Stimulated activated CD4-positive, alpha-beta T cell treated with anti-CD3 and anti-CD28 coated beads, Interleukin-15, amount 100 ng/mL, for 24 hours (primary cell): ENCODE measurements at regions not wholly inside any gene's neighbourhood (a gene's known extent, or its start where the extent isn't known, plus 50 kb on each side); places are given as distances from the start of the nearest gene placed in this dataset.
"Not testable (repeated sequence)": the region's sequence is repeated elsewhere in the genome, so short reads cannot be mapped to it uniquely, and the experiment has no call there.

Experiments
- DNase-seq: peaks from one replicate; pipeline ENCODE4 v3.0.0-alpha.2; 2020

GRCh38 chr1:4227986-4228385 is 327.9 kb upstream of the C1orf174 start:
- DNase-seq: no peak

- no peak for DNase-seq
Observed at GRCh38 chr1:4253935-4254334, 353.9 kb upstream of the C1orf174 start.

- no peak for DNase-seq
Observed at GRCh38 chr1:4256351-4256750, 356.3 kb upstream of the C1orf174 start.

- not testable (repeated sequence) for DNase-seq
Observed at GRCh38 chr1:4258146-4258777, 358.2 kb upstream of the C1orf174 start.

- no peak for DNase-seq
Observed at GRCh38 chr1:4261327-4261726, 361.3 kb upstream of the C1orf174 start.

- no peak for DNase-seq
Observed at GRCh38 chr1:4262665-4263064, 362.6 kb upstream of the C1orf174 start.

GRCh38 chr1:4263699-4264098 is 363.6 kb upstream of the C1orf174 start:
- DNase-seq: no peak

GRCh38 chr1:4265836-4266235 is 365.8 kb upstream of the C1orf174 start:
- DNase-seq: no peak

GRCh38 chr1:4267381-4268261 is 367.5 kb upstream of the C1orf174 start:
- no peak for DNase-seq

GRCh38 chr1:4268262-4268888 is 368.3 kb upstream of the C1orf174 start:
- DNase-seq: no peak

GRCh38 chr1:4268889-4269284 is 368.8 kb upstream of the C1orf174 start:
- no peak for DNase-seq

- no peak for DNase-seq
Observed at GRCh38 chr1:4269330-4269729, 369.3 kb upstream of the C1orf174 start.

GRCh38 chr1:4269952-4270570 is 370.0 kb upstream of the C1orf174 start:
- DNase-seq: no peak

GRCh38 chr1:4270651-4271337 is 370.7 kb upstream of the C1orf174 start:
- DNase-seq: no peak

- no peak for DNase-seq
Observed at GRCh38 chr1:4271338-4271998, 371.4 kb upstream of the C1orf174 start.

- no peak for DNase-seq
Observed at GRCh38 chr1:4272568-4272967, 372.5 kb upstream of the C1orf174 start.

- DNase-seq: no peak
Observed at GRCh38 chr1:4273243-4273642, 373.2 kb upstream of the C1orf174 start.

GRCh38 chr1:4273747-4274146 is 373.7 kb upstream of the C1orf174 start:
- DNase-seq: no peak

GRCh38 chr1:4275083-4275482 is 375.0 kb upstream of the C1orf174 start:
- DNase-seq: no peak

- no peak for DNase-seq
Observed at GRCh38 chr1:4276238-4276637, 376.2 kb upstream of the C1orf174 start.

- no peak for DNase-seq
Observed at GRCh38 chr1:4277598-4277997, 376.8 kb upstream of the AJAP1 start.

- no peak for DNase-seq
Observed at GRCh38 chr1:4284976-4285375, 369.4 kb upstream of the AJAP1 start.
